Calu3 (cell line): ENCODE measurements at regions not wholly inside any gene's neighbourhood (a gene's known extent, or its start where the extent isn't known, plus 50 kb on each side); places are given as distances from the start of the nearest gene placed in this dataset.

Experiments
- BruUV-seq: library from RNA; stranded (reverse); fragments of 400-500 nt; replicated peaks from 2 replicates; lab custom pipeline; 2021; lab: Mats Ljungman, UMichigan
- CTCF ChIA-PET: fragments of 300-600 bp; sonication (Branson Sonifier 250); formaldehyde crosslinking; loops from one replicate; lab custom pipeline; 2022; ENCODE audit warnings: antibody characterized with exemption; lab: Charles Lee
- DNase-seq: peaks from one replicate; pipeline ENCODE4 v3.0.0; 2022
- H3K27ac Mint-ChIP-seq: one replicate; pipeline ENCODE4 v1.8.0; 2022; ENCODE audit warnings: mixed read lengths; ENCODE audit not compliant: unreplicated experiment
- H3K27me3 Mint-ChIP-seq: one replicate; pipeline ENCODE4 v1.8.0; 2022; ENCODE audit warnings: mixed read lengths; ENCODE audit not compliant: unreplicated experiment
- H3K36me3 Mint-ChIP-seq: one replicate; pipeline ENCODE4 v1.8.0; 2022; ENCODE audit warnings: mild to moderate bottlenecking, moderate library complexity, mixed read lengths; ENCODE audit not compliant: insufficient read depth, unreplicated experiment
- H3K4me1 Mint-ChIP-seq: one replicate; pipeline ENCODE4 v1.8.0; 2022; ENCODE audit warnings: mild to moderate bottlenecking, low read depth, mixed read lengths; ENCODE audit not compliant: unreplicated experiment
- H3K4me3 Mint-ChIP-seq: one replicate; pipeline ENCODE4 v1.8.0; 2022; ENCODE audit warnings: mild to moderate bottlenecking, low read depth, moderate library complexity, mixed read lengths; ENCODE audit not compliant: unreplicated experiment
- H3K9me3 Mint-ChIP-seq: one replicate; pipeline ENCODE4 v1.8.0; 2022; ENCODE audit warnings: low read depth, mixed read lengths; ENCODE audit not compliant: unreplicated experiment
- intact Hi-C: fragments of 100-400 bp; cut with micrococcal nuclease; formaldehyde crosslinking; loops from one replicate; pipeline ENCODE4 v1.10.0; 2022; ENCODE audit not compliant: unreplicated experiment
- TF ChIP-seq, protein P1 (sequence below): fragments of 200-600 bp; IDR thresholded peaks from one replicate; pipeline ENCODE4 v1.8.0; 2022; ENCODE audit warnings: antibody characterized with exemption; ENCODE audit not compliant: unreplicated experiment

GRCh38 chr6:93819189-93819588 lies 399.8 kb upstream of the EPHA7 start:
- DNase-seq = no peak
- Mint-ChIP-seq H3K4me3 (no peak overlapping the region), H3K27me3 (no peaks in the 10 kb centered on the region), H3K4me1 (no peaks in the 10 kb centered on the region), H3K9me3 (peaks cover 11% of the 10 kb centered on the region), H3K36me3 (no peaks in the 10 kb centered on the region), H3K27ac (no peak overlapping the region)
- intact Hi-C loops = no loop called here
- CTCF ChIA-PET = no interaction called here
- BruUV-seq = no TSS peak
- TF ChIP-seq, protein P1, sequence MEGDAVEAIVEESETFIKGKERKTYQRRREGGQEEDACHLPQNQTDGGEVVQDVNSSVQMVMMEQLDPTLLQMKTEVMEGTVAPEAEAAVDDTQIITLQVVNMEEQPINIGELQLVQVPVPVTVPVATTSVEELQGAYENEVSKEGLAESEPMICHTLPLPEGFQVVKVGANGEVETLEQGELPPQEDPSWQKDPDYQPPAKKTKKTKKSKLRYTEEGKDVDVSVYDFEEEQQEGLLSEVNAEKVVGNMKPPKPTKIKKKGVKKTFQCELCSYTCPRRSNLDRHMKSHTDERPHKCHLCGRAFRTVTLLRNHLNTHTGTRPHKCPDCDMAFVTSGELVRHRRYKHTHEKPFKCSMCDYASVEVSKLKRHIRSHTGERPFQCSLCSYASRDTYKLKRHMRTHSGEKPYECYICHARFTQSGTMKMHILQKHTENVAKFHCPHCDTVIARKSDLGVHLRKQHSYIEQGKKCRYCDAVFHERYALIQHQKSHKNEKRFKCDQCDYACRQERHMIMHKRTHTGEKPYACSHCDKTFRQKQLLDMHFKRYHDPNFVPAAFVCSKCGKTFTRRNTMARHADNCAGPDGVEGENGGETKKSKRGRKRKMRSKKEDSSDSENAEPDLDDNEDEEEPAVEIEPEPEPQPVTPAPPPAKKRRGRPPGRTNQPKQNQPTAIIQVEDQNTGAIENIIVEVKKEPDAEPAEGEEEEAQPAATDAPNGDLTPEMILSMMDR = no peak

DNA sequence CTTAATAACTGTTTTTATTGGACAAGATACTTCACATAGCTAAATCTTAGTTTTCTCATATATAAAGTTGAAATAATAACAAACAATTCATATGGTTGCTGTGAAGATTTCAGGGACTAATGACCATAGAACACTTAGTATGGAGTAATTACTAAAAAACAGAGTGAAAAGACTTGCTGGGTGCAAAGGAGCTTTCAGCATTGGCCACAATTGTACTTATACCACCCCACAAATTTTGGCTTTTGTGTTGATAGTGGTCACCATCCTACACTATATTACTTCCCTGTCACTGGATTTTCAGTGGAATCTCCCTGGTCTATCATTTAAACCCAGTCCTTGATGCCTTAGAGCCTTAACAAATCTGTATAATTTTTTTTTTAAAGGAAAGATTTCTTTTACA lies 398.6 kb upstream of the EPHA7 start:
- Mint-ChIP-seq H3K36me3 (no peaks in the 10 kb centered on the region), H3K27me3 (no peaks in the 10 kb centered on the region), H3K4me1 (no peaks in the 10 kb centered on the region), H3K27ac (no peak overlapping the region), H3K4me3 (no peak overlapping the region), H3K9me3 (peaks cover 11% of the 10 kb centered on the region)
- BruUV-seq = no TSS peak
- CTCF ChIA-PET = no interaction called here
- intact Hi-C loops = no loop called here
- no peak for DNase-seq
- TF ChIP-seq, protein P1 = no peak

DNA sequence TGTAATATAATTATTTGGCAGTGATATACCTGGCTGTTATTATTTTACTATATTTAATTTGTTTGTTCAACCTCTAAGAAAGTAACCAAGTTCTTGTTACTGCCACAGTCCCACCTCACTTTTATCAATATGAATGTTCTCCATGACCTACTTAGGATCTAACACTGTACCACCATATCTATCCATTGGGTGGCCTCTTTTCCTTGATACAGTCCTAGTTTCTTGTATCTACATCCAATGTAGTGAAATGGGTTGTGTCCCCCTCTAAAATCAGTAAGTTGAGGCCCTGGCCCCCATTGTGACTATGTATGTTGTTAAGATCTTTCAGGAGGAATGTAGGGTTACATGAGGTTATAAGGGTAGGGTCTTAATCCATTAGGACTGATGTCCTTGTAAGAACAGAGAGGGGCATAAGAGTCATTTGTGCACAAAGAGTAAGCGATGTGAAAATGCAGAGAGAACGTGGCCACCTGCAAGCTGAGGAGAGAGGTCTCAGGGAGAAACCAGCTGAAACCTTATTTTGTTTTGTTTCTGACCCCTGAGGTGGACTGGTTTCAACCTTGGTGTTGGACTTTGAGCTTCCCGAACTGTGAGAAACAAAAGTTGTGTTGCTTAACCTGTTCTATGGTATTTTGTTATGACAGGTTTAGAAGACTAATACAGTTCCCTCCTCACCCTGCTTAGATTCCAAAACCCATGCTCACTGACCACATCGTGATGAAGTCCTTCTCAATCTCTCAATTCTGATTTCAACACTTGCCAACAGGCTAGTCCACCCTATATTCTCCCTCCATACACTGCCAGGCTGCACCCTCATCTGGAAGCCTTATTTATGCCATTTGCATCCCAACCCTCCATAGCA lies 387.3 kb upstream of the EPHA7 start:
- no peaks in the 10 kb centered on the region for H3K4me1 Mint-ChIP-seq
- TF ChIP-seq, protein P1 = no peak
- no peak overlapping the region for H3K27ac Mint-ChIP-seq
- no TSS peak for BruUV-seq
- H3K9me3 Mint-ChIP-seq = peaks cover 10% of the 10 kb centered on the region
- CTCF ChIA-PET = no interaction called here
- H3K4me3 Mint-ChIP-seq = no peak overlapping the region
- intact Hi-C loops = no loop called here
- no peak for DNase-seq
- H3K36me3 Mint-ChIP-seq = no peaks in the 10 kb centered on the region
- H3K27me3 Mint-ChIP-seq = no peaks in the 10 kb centered on the region

GRCh38 chr6:93801101-93801847 lies 381.9 kb upstream of the EPHA7 start:
- Mint-ChIP-seq H3K27me3 (no peaks in the 10 kb centered on the region), H3K4me3 (no peak overlapping the region), H3K9me3 (peaks cover 12% of the 10 kb centered on the region), H3K36me3 (no peaks in the 10 kb centered on the region), H3K4me1 (no peaks in the 10 kb centered on the region), H3K27ac (no peak overlapping the region)
- CTCF ChIA-PET = no interaction called here
- DNase-seq = no peak
- TF ChIP-seq, protein P1 = no peak
- no TSS peak for BruUV-seq
- intact Hi-C loops = no loop called here
